K562 (cell line): ENCODE measurements at regions not wholly inside any gene's neighbourhood (a gene's known extent, or its start where the extent isn't known, plus 50 kb on each side); places are given as distances from the start of the nearest gene placed in this dataset.

ENCODE experiments used
- ATAC-seq: fragments of 200-7000 bp; cut with Tn5 transposase; 3 replicates; pipeline ENCODE4 v1.9.1; 2020; ENCODE audit warnings: moderate library complexity
- BruUV-seq: library from RNA; stranded (reverse); fragments of 400-500 nt; replicated peaks from 2 replicates; lab custom pipeline; 2021; lab: Mats Ljungman, UMichigan
- CTCF ChIA-PET: fragments of 300-600 bp; formaldehyde crosslinking; extraction: SDS; loops from one replicate; lab custom pipeline; 2021; ENCODE audit warnings: low intra/inter-chr PET ratio; lab: Yijun Ruan, JAX
- POLR2A ChIA-PET: fragments of 300-600, 350-650 bp; sonication (Branson Sonifier 250); formaldehyde crosslinking; extraction: SDS; loops from one replicate; lab custom pipeline; 2021; ENCODE audit warnings: antibody characterized with exemption, inconsistent platforms; lab: Yijun Ruan, JAX
- DNase-seq, 4 experiments: peaks; one replicate each; pipeline versions ENCODE4 v3.0.0 to v3.0.0-alpha.2; 2011 to 2018; ENCODE audit warnings: low spot score in 3 of 4, mixed read lengths in 3 of 4; ENCODE audit errors: extremely low read depth in 1 of 4
- FAIRE-seq: peaks from 2 replicates; lab custom pipeline; 2011; peaks lifted over from hg19 to GRCh38; lab: Jason Lieb, UNC
- H2AFZ ChIP-seq: 2 replicates; pipeline ENCODE4 v1.6.0; 2011; ENCODE audit warnings: low read depth, low read length, control low read depth, inconsistent platforms
- H3K27ac ChIP-seq: fragments of 200-600 bp; 3 replicates; pipeline ENCODE4 v1.8.0; 2011; ENCODE audit warnings: low read depth, mild to moderate bottlenecking, control low read depth, inconsistent platforms, low read length, moderate library complexity, mixed read lengths; ENCODE audit errors: extremely low read depth
- H3K27me3 ChIP-seq, 2 experiments: fragments of 300-600 bp in 1 of 2; 2 replicates in 1 of 2; 3 replicates in 1 of 2; pipeline versions ENCODE4 v1.6.0 to v1.8.0; 2011; ENCODE audit warnings: inconsistent platforms in 2 of 2, low read length in 2 of 2, mild to moderate bottlenecking in 1 of 2, mixed read lengths in 1 of 2, moderate library complexity in 1 of 2; ENCODE audit not compliant: control insufficient read depth in 2 of 2, insufficient read depth in 2 of 2
- H3K36me3 ChIP-seq: fragments of 300-600 bp; 3 replicates; pipeline ENCODE4 v1.8.0; 2011; ENCODE audit warnings: mild to moderate bottlenecking, low read length, inconsistent platforms; ENCODE audit not compliant: control insufficient read depth, insufficient read depth
- H3K4me1 ChIP-seq, 2 experiments: fragments of 200-600 bp in 1 of 2; replicated peaks in 1 of 2; 2 replicates in 1 of 2; 3 replicates in 1 of 2; pipeline versions ENCODE4 v1.5.1 to v1.8.0; 2011; ENCODE audit warnings: inconsistent platforms in 2 of 2, low read length in 2 of 2, mild to moderate bottlenecking in 1 of 2, mixed read lengths in 1 of 2, moderate library complexity in 1 of 2; ENCODE audit not compliant: control insufficient read depth in 2 of 2, insufficient read depth in 2 of 2
- H3K4me2 ChIP-seq: 2 replicates; pipeline ENCODE4 v1.6.1; 2011; ENCODE audit warnings: low read length, control low read depth, inconsistent platforms, mixed read lengths; ENCODE audit not compliant: insufficient read depth
- H3K4me3 ChIP-seq: fragments of 200-600 bp; sonication (generic), shearing (Covaris generic); 2 replicates; pipeline ENCODE4 v1.5.1; 2016; ENCODE audit warnings: control low read depth, inconsistent platforms
- H3K79me2 ChIP-seq: fragments of 200-600 bp; 3 replicates; pipeline ENCODE4 v1.8.0; 2011; ENCODE audit warnings: low read length, inconsistent platforms; ENCODE audit not compliant: control insufficient read depth, insufficient read depth
- H3K9ac ChIP-seq, 2 experiments: 2 replicates each; pipeline versions ENCODE4 v1.6.0 to v1.6.1; 2011; ENCODE audit warnings: low read depth in 2 of 2, low read length in 2 of 2, control low read depth in 1 of 2, inconsistent platforms in 1 of 2, mild to moderate bottlenecking in 1 of 2, mixed read lengths in 1 of 2; ENCODE audit not compliant: insufficient read depth in 1 of 2
- H3K9me1 ChIP-seq: one replicate; pipeline ENCODE4 v1.6.0; 2011; ENCODE audit warnings: inconsistent platforms, mild to moderate bottlenecking, low read length, moderate library complexity; ENCODE audit not compliant: control insufficient read depth, insufficient read depth
- H3K9me3 ChIP-seq: replicated peaks from 2 replicates; pipeline ENCODE4 v1.5.1; 2011; ENCODE audit warnings: low read depth, low read length, inconsistent platforms; ENCODE audit not compliant: control insufficient read depth, insufficient read depth
- H4K20me1 ChIP-seq: replicated peaks from 2 replicates; pipeline ENCODE4 v1.6.1; 2011; ENCODE audit warnings: low read length, inconsistent platforms, mixed read lengths; ENCODE audit not compliant: control insufficient read depth, insufficient read depth
- ARNT ChIP-seq, 2 experiments: fragments of 450-650 bp; IDR thresholded peaks; 2 replicates each; pipeline ENCODE4 v1.6.1; 2016; ENCODE audit warnings: mild to moderate bottlenecking in 1 of 2
- ASH1L ChIP-seq: fragments of 450-650 bp; IDR thresholded peaks from 2 replicates; pipeline ENCODE4 v1.6.1; 2018; ENCODE audit warnings: borderline replicate concordance, mild to moderate bottlenecking, low read depth; ENCODE audit not compliant: partially characterized antibody
- C11orf30 ChIP-seq: fragments of 450-650 bp; IDR thresholded peaks from 2 replicates; pipeline ENCODE4 v1.6.1; 2016; ENCODE audit warnings: low read depth, mild to moderate bottlenecking
- FOXP1 ChIP-seq: sonication (generic); formaldehyde crosslinking; IDR thresholded peaks from 2 replicates; pipeline ENCODE4 v1.8.0; 2022; ENCODE audit warnings: mild to moderate bottlenecking, missing genetic modification reagents
- HNRNPH1 ChIP-seq: fragments of 200-400 bp; formaldehyde crosslinking; optimal IDR thresholded peaks from 2 replicates; pipeline ENCODE3; 2017; ENCODE audit warnings: low read depth, mild to moderate bottlenecking, low read length, moderate library complexity
- MEF2D ChIP-seq: conservative IDR thresholded peaks from 2 replicates; pipeline ENCODE4 v1.6.1; 2016; ENCODE audit warnings: low read depth, missing genetic modification characterization, missing compliant biosample characterization
- PRPF4 ChIP-seq: fragments of 200-400 bp; formaldehyde crosslinking; IDR thresholded peaks from one replicate; pipeline ENCODE4 v1.6.1; 2017; ENCODE audit warnings: low read length, low read depth, mild to moderate bottlenecking; ENCODE audit not compliant: insufficient read depth, poor library complexity, severe bottlenecking
- PTBP1 ChIP-seq: fragments of 200-400 bp; formaldehyde crosslinking; IDR thresholded peaks from 2 replicates; pipeline ENCODE4 v1.6.1; 2017; ENCODE audit warnings: low read depth, low read length
- STAG1 ChIP-seq: sonication (generic); formaldehyde crosslinking; IDR thresholded peaks from 2 replicates; pipeline ENCODE4 v1.5.0; 2020; ENCODE audit warnings: missing genetic modification reagents, borderline replicate concordance
- TARDBP ChIP-seq: fragments of 450-650 bp; IDR thresholded peaks from 2 replicates; pipeline ENCODE4 v1.6.1; 2016
- TCFL5 ChIP-seq: fragments of 250-450 bp; sonication (Bioruptor Pico); conservative IDR thresholded peaks from 2 replicates; pipeline ENCODE4 v1.6.1; 2021; ENCODE audit warnings: mild to moderate bottlenecking, moderate library complexity, matching md5 sums
- ZNF165 ChIP-seq: fragments of 250-450 bp; sonication (Bioruptor Pico); IDR thresholded peaks from 2 replicates; pipeline ENCODE4 v1.4.0; 2020; ENCODE audit warnings: borderline replicate concordance
- ZNF551 ChIP-seq: fragments of 250-450 bp; sonication (Bioruptor Pico); IDR thresholded peaks from 2 replicates; pipeline ENCODE4 v1.5.0; 2021; ENCODE audit warnings: mild to moderate bottlenecking, moderate library complexity
- WGBS: fragments of 100-300 bp; shearing (Covaris generic); methylation state at CpG from one replicate; pipeline ENCODE4 v1.1.6; 2016; ENCODE audit warnings: low coverage, mixed read lengths; ENCODE audit not compliant: insufficient coverage; ENCODE audit errors: missing lambda C conversion rate; 5-methylcytosine and 5-hydroxymethylcytosine counted together
- in situ Hi-C: fragments of 300-500 bp; cut with MboI; formaldehyde crosslinking; loops from 4 replicates; pipeline ENCODE4 v1.15.0; 2018; ENCODE audit warnings: inconsistent platforms, mixed read lengths
- intact Hi-C: fragments of 100-400 bp; cut with micrococcal nuclease; formaldehyde crosslinking; loops from 2 replicates; pipeline ENCODE4 v1.14.2; 2022
- TF ChIP-seq, protein P1 (sequence below): fragments of 250-450 bp; sonication (Bioruptor Pico); IDR thresholded peaks from 2 replicates; pipeline ENCODE4 v1.4.0; 2020; ENCODE audit warnings: mild to moderate bottlenecking, moderate library complexity

DNA sequence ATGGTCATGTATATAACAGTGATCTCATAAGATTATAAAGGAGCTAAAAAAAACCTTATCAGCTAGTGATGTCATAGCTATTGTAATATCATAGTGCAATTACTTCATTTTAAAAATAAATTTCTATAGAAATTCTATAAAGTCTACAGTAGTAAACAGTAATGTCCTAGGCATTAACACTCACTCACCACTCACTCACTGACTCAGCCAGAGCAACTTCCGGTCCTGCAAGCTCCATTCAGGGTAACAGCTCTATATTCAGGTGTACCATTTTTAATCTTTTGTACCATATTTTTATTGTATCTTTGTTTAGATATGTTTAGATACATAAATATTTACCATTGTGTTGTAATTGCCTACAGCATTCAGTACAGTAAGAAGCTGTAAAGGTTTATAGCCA, 524.4 kb upstream of the CDH5 start (continued):
- TF ChIP-seq, protein P1, sequence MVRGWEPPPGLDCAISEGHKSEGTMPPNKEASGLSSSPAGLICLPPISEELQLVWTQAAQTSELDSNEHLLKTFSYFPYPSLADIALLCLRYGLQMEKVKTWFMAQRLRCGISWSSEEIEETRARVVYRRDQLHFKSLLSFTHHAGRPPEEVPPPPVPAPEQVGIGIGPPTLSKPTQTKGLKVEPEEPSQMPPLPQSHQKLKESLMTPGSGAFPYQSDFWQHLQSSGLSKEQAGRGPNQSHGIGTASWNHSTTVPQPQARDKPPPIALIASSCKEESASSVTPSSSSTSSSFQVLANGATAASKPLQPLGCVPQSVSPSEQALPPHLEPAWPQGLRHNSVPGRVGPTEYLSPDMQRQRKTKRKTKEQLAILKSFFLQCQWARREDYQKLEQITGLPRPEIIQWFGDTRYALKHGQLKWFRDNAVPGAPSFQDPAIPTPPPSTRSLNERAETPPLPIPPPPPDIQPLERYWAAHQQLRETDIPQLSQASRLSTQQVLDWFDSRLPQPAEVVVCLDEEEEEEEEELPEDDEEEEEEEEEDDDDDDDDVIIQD (CRISPR knock-in tag) = no peak
- no peak for TF ChIP-seq ARNT (IDR thresholded peaks at IDR 0.05)
- TF ChIP-seq PRPF4 = no peak

DNA sequence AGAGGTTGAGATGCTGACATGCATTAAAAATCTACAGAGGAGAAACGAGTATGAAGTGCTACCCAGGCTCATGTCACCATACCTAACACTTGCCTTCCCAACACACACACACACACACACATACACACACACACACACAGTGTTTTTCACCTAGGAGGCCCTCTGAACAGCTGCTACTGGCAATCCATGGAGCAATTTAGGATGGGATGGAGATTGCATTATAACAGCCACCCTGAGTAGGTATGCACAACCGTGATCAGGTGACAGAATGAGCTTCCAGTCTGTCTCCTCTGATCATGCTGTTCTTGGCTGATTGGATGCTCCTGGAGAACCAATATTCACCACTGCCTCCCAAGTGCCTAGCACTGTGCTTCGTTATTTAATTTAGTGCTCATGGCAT, 528.5 kb upstream of the CDH5 start:
- POLR2A ChIA-PET = interaction anchor here (0.5 to 1.8 kb wide), 3 partner anchors 10 to 28 kb away, joined by 3 to 6 read pairs (median 3); no protein-coding TSS in a partner anchor

More for the DNA sequence above, 528.5 kb upstream of the CDH5 start:
- CTCF ChIA-PET = no interaction called here
- H2AFZ ChIP-seq = no peak overlapping the region
- TF ChIP-seq C11orf30 = no peak
- no peak for TF ChIP-seq ZNF165 (CRISPR knock-in tag)
- no peak for TF ChIP-seq TARDBP
- TF ChIP-seq ZNF551 (CRISPR knock-in tag) = no peak
- TF ChIP-seq PTBP1 = no peak
- no peak for TF ChIP-seq MEF2D
- TF ChIP-seq TCFL5 (CRISPR knock-in tag) = no peak
- no peak for TF ChIP-seq HNRNPH1
- no peak for TF ChIP-seq ASH1L
- TF ChIP-seq FOXP1 (CRISPR knock-in tag) = no peak
- no peak for TF ChIP-seq STAG1 (CRISPR knock-in tag)
- no peaks in the 10 kb centered on the region for H3K9me1 ChIP-seq
- DNase-seq (no peak), ATAC-seq (no peak), FAIRE-seq (no peak)
- no peaks in the 10 kb centered on the region for H3K9me3 ChIP-seq
- no peak overlapping the region for H3K4me3 ChIP-seq
- intact Hi-C loops (no loop called here), in situ Hi-C loops (no loop called here)
- no peaks in the 10 kb centered on the region for H4K20me1 ChIP-seq
- no peak overlapping the region for H3K4me2 ChIP-seq
- no peak overlapping the region for H3K9ac ChIP-seq
- BruUV-seq = no TSS peak
- H3K36me3 ChIP-seq = no peaks in the 10 kb centered on the region
- H3K79me2 ChIP-seq = no peaks in the 10 kb centered on the region
- no peaks in the 10 kb centered on the region for H3K27me3 ChIP-seq
- WGBS = 0% methylated on average over 3 of the region's 3 CpGs
- no peak overlapping the region for H3K27ac ChIP-seq
- H3K4me1 ChIP-seq = no peaks in the 10 kb centered on the region; a peak in 2 of 5 replicates
